Hepatocyte (in vitro differentiated cells): ENCODE measurements at regions not wholly inside any gene's neighbourhood (a gene's known extent, or its start where the extent isn't known, plus 50 kb on each side); places are given as distances from the start of the nearest gene placed in this dataset.

Experiments
- EZH2 ChIP-seq: fragments of 200-600 bp; sonication (generic); IDR thresholded peaks from 2 replicates; pipeline ENCODE4 v1.6.1; 2016; ENCODE audit warnings: antibody characterized with exemption, mild to moderate bottlenecking, borderline replicate concordance
- TF ChIP-seq, protein P1 (sequence below): fragments of 200-600 bp; sonication (generic); IDR thresholded peaks from 2 replicates; pipeline ENCODE4 v1.5.1; 2016; ENCODE audit warnings: antibody characterized with exemption, mild to moderate bottlenecking; ENCODE audit not compliant: poor library complexity

DNA sequence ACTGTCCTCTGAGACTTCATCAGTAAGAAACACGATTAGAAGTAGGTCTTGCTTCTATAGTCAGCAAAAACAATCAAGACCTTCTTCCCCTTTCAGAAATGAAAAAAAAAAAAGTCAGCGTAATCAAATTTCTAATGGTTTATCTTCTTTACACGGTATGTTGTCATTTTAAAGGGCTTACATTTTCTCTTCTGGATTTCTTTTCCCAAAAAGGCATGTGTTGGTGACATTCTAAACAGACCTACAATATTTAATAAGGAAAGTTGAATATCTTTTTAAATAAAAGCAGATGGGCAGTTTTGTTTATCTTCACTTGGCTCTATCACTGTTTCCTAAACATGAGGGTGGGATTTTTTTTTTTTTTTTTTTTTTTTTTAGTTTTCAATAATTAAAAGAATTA is 197.3 kb upstream of the ADAMTS9 start:
- TF ChIP-seq, protein P1, sequence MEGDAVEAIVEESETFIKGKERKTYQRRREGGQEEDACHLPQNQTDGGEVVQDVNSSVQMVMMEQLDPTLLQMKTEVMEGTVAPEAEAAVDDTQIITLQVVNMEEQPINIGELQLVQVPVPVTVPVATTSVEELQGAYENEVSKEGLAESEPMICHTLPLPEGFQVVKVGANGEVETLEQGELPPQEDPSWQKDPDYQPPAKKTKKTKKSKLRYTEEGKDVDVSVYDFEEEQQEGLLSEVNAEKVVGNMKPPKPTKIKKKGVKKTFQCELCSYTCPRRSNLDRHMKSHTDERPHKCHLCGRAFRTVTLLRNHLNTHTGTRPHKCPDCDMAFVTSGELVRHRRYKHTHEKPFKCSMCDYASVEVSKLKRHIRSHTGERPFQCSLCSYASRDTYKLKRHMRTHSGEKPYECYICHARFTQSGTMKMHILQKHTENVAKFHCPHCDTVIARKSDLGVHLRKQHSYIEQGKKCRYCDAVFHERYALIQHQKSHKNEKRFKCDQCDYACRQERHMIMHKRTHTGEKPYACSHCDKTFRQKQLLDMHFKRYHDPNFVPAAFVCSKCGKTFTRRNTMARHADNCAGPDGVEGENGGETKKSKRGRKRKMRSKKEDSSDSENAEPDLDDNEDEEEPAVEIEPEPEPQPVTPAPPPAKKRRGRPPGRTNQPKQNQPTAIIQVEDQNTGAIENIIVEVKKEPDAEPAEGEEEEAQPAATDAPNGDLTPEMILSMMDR: no peak
- no peak for TF ChIP-seq EZH2
